Activated CD8-positive, alpha-beta memory T cell treated with anti-CD3 and anti-CD28 coated beads for 24 hours (primary cell): ENCODE measurements at regions not wholly inside any gene's neighbourhood (a gene's known extent, or its start where the extent isn't known, plus 50 kb on each side); places are given as distances from the start of the nearest gene placed in this dataset.
"Not testable (repeated sequence)": the region's sequence is repeated elsewhere in the genome, so short reads cannot be mapped to it uniquely, and the experiment has no call there.

ENCODE experiments used
- DNase-seq: peaks from one replicate; pipeline ENCODE4 v3.0.0-alpha.2; 2020

DNA sequence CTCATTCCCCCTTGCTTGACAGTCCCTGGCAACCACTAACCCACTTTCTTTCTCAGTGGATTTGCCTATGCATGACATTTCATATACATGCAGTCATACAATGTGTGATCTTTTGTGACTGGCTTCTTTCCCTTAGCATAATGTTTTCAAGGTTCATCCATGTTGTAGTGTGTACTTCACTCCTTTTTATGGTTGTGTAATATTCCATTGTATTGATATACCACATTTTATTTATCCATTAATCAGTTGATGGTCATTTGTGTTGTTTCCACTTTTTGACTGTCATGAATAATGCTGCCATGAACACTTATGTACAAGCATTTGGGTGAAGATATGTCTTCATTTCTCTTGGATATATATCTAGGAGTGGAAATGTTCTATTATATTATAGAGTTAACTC, 127.7 kb upstream of the GRIK3 start:
- no peak for DNase-seq

DNA sequence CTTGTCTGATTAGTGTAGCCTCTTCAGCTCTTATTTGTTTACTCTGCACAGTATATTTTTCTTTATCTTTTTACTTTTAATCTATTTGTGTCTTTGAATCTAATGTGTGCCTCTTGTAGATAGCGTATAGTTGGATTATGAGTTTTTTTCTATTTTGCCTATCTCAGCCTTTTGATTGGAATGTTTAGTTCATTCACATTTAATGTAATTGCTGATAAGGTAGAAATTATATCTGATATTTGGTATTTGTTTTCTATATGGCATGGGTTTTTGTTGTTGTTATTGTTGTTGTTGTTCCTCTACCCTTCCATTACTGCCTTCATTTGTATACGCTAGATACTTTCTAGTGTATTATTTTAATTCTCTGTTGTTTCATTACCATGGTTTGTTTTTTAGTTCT, 131.7 kb upstream of the GRIK3 start:
- no peak for DNase-seq

DNA sequence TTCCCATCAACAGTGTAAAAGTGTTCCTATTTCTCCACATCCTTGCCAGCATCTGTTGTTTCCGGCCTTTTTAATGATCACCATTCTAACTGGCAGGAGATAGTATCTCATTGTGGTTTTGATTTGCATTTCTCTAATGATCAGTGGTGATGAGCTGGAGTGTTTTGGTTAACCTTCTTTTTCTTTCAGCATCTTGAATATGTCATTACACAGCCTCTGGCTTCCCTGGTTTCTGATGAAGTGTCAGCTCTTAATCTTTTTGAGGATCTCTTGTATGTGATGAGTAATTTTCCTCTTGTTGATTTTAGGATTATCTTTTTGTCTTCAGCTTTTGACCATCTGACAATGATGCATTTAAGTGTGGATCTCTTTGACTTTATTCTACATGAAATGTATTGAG, 133.2 kb upstream of the GRIK3 start:
- DNase-seq: no peak

DNA sequence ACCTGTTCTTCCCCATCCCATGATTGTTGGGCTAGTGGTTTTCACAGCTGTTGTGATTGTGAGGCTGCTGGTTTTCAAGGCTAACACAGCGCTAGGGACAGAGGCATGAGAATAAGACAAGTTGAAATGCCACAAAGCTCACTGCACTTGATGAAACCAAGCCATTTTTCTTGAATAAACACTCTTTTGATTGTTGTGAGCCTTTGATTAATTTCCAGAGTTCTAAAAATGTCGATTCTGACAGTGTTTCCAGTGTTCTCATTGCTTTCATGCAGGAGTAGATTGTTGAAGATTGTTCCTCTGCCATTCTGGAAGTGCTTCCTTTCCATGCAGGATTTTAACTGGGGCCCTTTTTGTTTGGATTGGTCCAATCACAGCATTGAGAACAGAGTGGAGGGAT, 134.9 kb upstream of the GRIK3 start:
- no peak for DNase-seq

DNA sequence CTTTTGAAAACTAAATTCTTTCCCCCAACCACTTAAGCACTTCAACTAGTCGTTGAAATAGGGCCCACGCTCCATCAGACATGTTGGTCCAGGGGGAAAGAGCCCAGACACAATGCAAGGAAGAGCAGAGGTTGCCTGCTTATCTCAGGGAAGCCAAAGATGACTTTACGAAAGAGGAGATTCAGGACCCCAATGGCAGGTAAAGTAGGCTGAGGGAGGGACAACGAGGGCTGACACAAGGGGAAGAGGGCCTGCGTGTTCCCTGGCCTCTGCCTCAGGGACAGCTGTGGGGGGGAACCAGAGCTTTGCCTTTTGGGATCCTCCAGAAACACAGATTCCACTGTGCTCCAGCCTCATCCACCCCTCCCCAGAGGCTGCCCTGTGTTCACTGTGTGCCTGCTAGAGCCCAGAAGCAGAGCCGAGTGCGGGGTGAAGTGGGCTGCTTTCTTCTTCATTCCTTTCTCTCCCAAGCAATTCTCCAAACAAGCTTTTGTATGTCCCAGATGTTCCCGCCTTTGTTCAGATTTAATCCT, 135.5 kb upstream of the GRIK3 start:
- DNase-seq: peak; percentile 13

DNA sequence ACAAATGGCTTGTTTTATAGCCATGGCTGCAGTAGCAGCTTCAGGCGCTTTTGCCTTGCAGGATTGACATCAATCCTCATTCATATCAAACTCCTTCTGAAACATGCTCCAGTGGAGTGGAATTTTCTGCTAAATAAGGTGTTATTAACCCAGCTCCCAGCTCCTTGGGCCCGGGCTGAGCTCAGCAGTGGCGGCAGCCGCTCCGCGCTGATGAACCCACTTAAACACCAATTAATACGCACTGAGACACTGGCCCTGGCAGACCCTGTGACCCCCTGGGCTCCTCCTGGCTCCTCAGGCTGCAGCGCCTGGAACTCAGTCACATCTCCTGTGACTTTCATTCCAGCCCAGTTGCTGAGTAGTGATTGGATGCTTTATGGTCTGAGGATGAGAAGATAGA, 137.4 kb upstream of the GRIK3 start:
- DNase-seq: no peak

DNA sequence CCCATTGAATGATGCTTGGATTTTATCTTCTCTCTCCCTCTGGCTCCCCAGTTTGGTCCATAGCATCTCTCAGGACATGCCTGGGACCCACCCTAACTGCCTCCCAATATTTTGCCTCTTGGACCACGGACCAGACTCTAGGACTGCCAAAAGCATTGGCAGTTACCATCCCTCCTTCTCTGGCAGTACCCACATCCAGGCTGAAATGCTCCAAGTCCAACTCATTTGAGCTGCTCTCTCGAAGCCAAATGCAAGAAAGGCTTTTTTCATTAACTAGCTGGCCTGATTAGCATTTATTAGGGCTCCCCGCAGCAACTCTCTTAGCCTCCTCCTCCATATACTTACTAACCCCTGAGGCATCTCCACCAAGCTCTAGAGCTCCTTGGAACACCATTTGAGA, 140.0 kb upstream of the GRIK3 start:
- no peak for DNase-seq

DNA sequence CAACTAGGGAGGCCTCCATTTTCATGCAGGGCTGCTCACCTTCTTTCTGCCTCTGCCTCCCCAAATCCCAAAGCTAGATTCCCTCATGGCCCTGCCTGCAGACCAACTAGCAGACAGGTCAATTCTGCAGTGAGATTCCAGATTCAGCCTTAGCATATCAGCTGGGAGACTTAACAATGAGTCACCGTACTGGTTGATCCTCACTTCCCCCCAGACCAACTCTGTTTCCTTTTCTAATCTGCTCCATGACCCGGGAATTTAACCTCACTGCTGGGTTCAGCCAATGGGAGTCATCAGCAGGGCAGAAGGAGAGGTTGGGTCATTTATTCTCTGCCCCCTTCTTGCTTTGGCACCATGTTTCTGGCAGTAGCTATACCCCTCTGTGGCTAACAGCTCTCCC, 140.6 kb upstream of the GRIK3 start:
- DNase-seq: no peak

DNA sequence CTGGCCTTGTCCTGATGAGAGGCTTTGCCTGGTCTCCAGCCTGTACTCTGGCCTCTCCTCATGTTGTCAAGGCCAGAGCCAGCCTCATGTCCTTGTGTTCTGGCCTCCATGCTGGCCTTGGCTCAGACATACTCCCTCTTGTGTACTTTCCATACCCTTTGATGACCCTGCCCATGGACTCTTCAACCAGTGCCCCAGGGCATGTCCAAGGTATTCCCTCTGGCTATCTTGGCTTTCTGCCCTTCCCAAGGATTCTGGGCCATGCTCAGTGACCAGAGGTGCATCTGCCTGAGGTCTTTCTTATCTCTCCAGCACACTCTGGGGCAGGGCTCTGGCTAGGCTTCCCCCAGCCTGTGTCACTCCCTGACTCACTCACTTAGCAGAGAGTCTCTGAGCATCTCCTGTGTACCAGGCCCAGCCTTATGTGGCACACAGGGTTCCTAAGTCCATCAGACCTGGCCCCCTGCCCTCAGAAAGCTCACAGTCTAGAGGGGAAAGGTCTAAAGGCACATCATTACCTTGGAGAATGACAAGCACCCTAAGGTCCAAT, 141.4 kb upstream of the GRIK3 start:
- no peak for DNase-seq

DNA sequence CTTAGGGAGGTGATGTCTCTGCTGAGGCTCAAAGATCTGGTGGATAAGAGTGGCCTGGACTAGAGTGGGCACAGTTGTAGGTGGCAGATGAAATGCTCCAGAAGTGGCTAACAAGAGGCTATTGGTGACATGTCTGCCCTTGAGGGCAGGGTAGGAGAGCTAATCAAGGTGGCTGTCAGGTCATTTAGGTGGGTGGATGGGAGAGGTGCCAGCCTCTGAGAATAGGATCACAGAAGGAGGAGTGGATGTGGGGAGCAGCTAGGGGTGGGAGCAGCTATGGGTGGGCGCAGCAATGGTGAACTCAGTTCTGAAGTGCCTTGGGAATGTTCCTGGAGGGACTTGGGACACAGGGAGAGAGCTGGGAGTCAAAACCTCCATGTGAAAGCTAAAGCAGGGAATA, 142.0 kb upstream of the GRIK3 start:
- DNase-seq: no peak

DNA sequence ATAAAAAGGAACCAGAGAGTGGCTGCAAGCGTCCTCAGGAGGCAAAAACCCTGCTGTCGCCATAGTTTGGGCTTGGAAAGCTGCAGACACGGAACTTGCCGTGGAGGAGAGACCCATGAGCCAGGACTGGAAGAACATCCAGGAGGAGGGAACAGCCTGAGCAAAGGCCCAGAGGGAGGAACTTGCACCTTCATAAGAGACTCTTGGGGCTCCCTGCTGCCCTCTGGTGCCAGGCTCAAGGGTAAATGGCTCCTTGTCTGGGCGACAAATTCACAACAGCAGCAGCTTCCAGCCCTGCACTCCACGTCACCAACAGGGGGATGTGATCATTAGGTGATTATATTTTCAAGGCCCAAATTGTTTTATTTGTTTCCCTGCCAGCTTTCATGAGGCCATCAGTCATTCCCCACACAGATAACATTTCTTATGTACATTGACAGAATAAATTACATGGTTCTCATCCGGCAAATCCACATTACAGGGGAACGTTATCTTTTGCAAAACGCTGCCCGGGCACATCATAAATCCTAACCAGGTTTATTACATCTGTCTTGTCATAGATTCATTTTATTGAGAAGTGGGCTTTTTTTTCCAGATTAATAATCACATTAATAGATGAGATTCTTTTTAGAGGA, 143.0 kb upstream of the GRIK3 start:
- no peak for DNase-seq

DNA sequence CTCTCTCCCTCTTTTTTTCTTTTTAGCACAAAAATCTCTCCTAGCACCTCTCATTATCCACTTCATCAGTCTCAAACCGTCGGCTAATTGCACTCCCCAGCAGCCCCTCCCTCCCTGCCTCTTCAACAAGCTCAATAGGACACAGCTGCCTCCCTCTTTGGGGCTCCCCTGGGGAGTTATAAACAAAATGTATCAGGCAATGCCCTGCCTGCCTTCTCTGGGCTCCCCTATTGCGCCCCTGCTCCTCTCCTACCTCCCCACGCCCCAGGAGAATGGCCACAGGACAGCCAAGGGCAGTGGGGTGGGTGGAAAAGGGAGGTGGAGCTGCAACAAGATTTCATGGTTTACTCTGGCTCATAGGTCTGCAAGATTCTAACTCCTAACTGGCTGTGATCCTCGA, 147.1 kb upstream of the GRIK3 start:
- DNase-seq: no peak

DNA sequence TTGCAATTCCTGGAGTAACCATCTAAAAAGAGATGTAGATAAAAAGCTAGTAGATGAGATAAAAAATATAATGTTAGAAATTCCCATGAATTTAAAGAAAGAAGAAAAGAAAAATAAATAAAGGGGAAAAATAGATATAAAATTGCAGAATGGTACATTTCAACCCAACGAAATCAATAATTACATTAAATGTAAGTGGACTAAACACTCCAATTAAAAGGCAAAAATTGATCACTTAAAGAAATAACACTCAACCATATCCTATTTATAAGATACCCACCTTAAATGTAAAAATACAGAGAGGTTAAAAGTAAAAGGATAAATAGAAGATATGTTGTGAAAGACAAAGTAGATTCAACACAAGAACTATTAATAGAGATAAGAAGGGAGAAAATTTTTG, 150.5 kb upstream of the GRIK3 start:
- no peak for DNase-seq

DNA sequence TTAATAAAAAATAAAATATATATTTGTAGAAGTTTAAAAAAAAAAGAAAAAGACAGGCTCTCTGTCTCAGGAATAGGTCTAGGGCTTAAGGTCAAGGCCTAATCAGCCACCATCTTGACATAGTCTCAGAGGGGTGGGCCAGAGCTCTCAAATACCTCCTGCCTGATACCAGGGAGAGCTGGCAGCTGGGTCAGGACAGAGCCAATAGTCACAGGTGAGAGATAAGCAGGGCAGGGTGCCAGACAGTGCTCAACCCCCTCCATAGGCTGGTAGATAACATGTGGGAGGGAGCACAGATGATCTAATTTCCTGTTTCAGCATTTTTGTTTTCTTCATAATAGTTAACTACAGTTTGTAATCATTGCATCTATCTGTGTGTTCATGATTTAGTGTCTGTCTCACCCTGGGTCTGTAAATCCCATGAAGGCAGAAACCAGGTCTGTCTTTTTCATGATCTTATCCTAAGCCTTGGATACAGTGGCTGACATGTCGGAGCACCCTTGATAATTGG, 152.0 kb upstream of the GRIK3 start:
- DNase-seq: no peak

DNA sequence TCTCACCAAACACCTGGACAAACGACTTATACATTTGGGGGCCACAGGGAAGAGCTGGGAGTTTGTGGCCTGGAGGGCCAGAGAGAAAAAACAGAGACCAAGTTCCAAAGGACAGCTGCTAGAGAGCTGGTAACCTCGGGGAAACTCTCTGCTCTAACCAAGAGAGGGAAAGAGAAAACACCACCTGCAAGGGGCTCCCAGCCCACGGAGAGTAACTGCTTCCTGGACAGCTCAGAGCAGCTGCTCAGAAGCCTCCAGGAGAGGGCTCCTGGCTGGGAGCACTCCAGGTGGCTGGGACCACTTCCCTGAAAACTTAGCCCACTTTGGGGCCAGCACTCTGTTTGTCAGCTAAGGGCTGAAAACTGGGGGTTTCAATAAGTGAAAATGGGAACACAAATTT, 154.8 kb upstream of the GRIK3 start:
- no peak for DNase-seq

DNA sequence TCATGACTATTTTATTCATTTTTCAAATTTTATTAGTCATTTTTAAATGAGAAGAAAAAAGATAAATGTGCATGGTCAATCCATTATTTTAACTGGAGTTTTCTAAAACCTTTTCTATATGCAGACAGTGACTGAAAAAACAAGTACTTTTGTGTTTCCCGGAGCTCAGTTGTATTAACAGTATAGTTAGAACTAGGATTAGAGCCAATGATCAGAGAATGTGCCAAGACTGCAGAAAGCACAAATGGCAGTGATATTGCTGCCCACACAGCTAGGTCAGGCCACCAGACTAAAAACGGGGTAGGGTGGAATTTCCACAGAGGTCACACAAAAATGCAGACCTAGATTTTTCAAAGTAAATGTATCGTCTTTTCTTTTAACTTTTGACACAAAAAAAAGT, 163.1 kb upstream of the GRIK3 start:
- no peak for DNase-seq

DNA sequence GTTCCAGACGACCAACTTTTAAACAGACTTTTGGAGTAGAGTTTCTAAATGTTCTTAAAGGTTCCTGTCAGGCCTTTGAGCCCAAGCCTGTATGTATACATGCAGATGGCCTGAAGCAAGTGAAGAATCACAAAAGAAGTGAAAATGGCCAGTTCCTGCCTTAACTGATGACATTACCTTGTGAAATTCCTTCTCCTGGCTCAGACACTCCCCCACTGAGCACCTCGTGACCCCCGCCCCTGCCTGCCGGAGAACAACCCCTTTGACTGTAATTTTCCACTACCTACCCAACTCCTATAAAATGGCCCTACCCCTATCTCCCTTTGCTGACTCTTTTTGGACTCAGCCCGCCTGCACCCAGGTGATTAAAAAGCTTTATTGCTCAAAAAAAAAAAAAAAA, 180.0 kb upstream of the GRIK3 start:
- not testable (repeated sequence) for DNase-seq

DNA sequence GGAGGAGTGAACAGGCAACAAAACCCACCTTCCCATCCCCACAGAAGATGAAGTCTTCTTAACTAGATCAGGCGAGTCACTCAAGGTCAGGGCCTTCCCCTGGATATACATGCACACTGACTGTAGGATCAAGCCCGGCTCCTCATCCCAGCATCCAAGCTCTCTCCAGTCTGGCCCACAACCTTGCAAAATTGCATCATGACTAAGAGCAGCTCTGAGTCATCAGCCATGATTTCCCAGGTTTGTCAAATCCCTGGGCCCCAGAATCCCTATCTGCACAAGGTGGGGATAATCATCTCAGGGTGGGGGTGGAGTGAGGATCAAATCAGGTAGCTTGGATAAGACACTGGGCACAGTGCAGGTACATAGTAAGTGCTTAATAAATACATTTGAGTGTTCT, 199.3 kb upstream of the GRIK3 start:
- DNase-seq: no peak

DNA sequence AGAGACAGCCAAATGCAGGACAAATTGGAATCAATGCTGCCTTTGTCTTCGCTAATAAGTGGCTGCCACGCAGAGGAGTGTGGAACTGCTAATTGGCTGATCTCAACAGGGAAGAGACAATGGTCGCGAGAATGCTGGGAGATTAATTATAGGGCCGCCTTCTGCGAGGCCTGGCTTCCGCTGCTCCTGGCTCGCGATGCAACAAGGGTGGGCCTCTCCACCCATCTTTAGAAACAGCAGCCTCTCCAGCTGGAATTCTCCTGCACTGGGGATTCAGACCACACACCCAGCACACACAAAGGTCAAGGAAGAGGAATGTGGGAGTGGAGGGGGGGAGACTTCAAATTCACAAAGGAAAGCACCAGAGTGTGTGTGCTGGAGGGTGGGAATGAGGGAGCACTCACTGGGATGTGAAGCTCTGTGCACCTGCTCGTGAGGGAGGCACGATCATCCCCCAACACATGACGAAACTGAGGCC, 200.7 kb upstream of the GRIK3 start:
- no peak for DNase-seq

DNA sequence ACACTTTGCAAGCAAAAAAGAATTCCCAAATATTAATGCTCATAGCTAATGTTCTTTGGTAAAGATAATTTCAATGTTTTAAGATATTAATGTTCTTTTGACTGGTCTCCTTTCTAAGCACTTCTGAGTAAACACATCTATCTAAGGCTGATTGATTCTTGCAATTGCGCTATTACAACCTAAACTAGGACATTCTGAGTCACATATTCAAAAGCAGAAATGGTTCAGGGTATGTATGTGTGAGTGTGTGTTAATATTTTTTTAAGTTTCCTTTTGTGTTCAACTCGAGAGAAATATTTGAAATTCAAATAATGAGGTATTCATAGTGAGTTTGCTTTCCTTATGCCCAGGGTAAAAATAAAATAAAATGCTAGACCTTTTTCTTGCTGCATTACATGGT, 203.6 kb upstream of the GRIK3 start:
- DNase-seq: no peak

DNA sequence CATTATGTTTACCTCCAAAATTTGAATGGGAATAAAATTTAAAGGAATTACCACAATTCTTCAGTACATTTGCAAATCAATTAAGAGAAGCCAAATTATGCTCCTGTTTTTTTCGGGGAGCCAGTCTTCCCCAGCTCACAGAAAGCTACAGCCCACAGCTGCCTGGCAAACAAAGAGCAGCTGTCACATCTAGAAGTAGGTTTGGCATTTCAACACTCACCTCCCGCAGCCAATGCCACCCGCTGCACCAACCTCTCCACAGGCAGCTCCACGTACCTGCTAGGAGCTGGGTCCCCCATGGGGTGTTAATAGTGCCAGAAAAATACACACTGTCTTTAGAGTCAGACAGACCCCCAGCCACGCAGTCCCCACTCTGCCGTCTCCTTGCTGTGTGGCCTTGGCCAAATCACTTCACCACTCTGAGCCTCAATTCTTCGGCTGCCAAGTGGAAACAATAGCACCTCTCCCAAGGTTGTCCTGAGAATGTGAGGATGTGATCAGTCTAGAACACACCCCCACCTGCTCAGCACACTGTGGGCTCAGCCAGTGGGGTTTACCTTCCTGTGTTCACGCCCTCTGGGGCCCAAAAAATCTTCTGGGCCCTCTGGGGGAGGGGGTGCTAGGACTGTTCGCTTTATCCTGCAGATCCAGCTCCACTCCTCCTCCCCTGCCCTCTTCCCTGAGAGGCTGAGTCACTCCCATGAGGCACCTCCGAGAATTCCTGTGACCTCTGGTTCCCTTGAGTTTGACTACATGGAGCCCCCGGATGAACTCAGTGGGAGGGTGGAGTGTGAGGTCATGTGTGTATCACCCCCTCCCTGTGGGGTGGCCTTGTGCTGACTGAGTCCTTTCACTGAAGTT, 204.3 kb upstream of the GRIK3 start:
- no peak for DNase-seq

DNA sequence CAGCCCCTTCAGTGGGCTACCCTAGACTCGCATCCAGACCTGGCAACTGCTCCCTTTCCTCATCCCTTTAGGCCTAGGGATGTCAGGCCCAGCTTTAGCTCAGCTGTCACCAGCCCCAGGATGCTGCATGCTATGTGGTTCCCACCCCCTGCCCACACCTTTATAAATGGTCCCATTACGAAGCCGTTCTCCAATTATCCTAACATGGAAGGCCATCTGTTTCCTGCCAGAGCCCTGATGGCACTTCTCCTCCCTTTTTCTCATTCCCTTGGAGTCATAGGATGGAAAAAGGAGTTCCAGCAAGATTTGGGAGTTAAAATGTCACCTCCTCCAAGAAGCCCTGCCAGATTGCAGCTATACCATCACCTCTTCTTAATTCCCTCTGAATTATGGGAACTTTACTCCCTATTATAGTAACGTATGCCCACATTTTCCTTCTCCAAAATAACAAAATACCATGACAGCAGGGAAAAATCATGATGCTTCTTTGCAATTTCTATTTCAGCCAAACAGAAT, 205.0 kb upstream of the GRIK3 start:
- no peak for DNase-seq

DNA sequence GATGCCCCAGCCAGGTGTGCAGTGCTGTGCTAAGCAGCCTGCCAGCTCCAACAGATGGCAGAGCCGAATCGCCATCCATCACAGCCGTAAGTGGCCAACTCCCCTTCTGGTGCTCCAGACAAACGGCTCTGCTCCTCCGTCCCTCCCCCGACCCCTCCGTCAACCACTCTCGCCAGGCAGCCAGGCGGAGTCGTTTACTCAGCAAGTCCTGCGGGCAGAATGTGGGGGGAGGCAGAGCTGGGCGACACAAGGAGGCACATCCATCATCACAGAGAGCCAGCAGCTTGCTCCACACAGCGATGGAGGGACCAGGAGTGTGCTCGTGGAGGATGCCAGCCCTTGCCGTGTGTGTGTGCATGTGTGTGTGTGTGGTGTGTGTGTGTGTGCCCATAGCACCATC, 206.6 kb upstream of the GRIK3 start:
- no peak for DNase-seq

DNA sequence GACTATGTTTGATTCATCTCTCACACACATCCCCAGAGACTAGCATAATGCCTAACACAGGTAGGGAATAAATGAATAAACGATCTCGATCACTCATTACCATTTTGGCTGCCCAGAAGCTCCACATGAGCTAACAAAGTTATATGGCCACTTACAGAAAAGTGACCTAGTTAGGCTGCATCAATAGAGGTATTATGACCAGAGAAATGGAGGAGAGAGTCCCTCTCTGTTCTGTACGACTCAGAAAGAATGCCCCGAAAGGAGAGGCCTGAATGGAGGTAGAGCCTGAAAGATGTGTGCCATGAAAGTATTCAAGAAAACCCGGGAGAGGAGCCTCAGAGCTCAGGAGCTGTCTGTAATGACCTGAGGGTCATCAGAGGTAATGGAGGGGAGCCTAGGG, 208.2 kb upstream of the GRIK3 start:
- DNase-seq: no peak
